Kidney epithelial cell (primary cell): ENCODE measurements at regions not wholly inside any gene's neighbourhood (a gene's known extent, or its start where the extent isn't known, plus 50 kb on each side); places are given as distances from the start of the nearest gene placed in this dataset.

Source experiments
- DNase-seq: peaks from one replicate; pipeline ENCODE4 v3.0.0-alpha.2; 2010; ENCODE audit warnings: low read depth
- H3K27me3 ChIP-seq: 2 replicates; pipeline ENCODE4 v1.6.0; 2011; ENCODE audit warnings: low read length; ENCODE audit not compliant: control insufficient read depth, insufficient read depth
- H3K36me3 ChIP-seq: 2 replicates; pipeline ENCODE4 v1.5.1; 2011; ENCODE audit warnings: low read length; ENCODE audit not compliant: control insufficient read depth, insufficient read depth
- H3K4me3 ChIP-seq: 2 replicates; pipeline ENCODE4 v1.5.1; 2011; ENCODE audit warnings: low read depth, mild to moderate bottlenecking, control low read depth, low read length
- CTCF ChIP-seq: IDR thresholded peaks from 2 replicates; pipeline ENCODE4 v1.5.1; 2011; ENCODE audit warnings: mild to moderate bottlenecking, moderate library complexity, low read length, control low read depth, inconsistent platforms; ENCODE audit not compliant: insufficient read depth, poor library complexity, severe bottlenecking

GRCh38 chr6:92748131-92748530 lies 671.2 kb downstream of the EPHA7 start:
- TF ChIP-seq CTCF, result no peak
- Histone ChIP-seq H3K36me3 (no peaks in the 10 kb centered on the region), H3K4me3 (no peak overlapping the region), H3K27me3 (no peaks in the 10 kb centered on the region)
- DNase-seq, result no peak

GRCh38 chr6:92737983-92738382 lies 681.4 kb downstream of the EPHA7 start:
- no peak for DNase-seq
- no peaks in the 10 kb centered on the region for H3K36me3 ChIP-seq
- TF ChIP-seq CTCF, result no peak
- H3K4me3 ChIP-seq, result no peak overlapping the region
- H3K27me3 ChIP-seq, result no peaks in the 10 kb centered on the region

- no peaks in the 10 kb centered on the region for H3K36me3 ChIP-seq
- H3K4me3 ChIP-seq, result no peak overlapping the region
- no peak for DNase-seq
- TF ChIP-seq CTCF, result no peak
- H3K27me3 ChIP-seq, result no peaks in the 10 kb centered on the region
Observed at GRCh38 chr6:92723390-92723931, 695.9 kb downstream of the EPHA7 start.

GRCh38 chr6:92719773-92720172 lies 699.6 kb downstream of the EPHA7 start:
- no peaks in the 10 kb centered on the region for H3K27me3 ChIP-seq
- TF ChIP-seq CTCF, result no peak
- no peaks in the 10 kb centered on the region for H3K36me3 ChIP-seq
- no peak for DNase-seq
- H3K4me3 ChIP-seq, result no peak overlapping the region

- DNase-seq, result no peak
- H3K27me3 ChIP-seq, result no peaks in the 10 kb centered on the region
Observed at GRCh38 chr6:92716638-92717037, 702.7 kb downstream of the EPHA7 start.

More at GRCh38 chr6:92716638-92717037, 702.7 kb downstream of the EPHA7 start:
- Histone ChIP-seq H3K36me3 (no peaks in the 10 kb centered on the region), H3K4me3 (no peak overlapping the region)
- TF ChIP-seq CTCF, result no peak
